ENCODE measurements at regions not wholly inside any gene's neighbourhood (a gene's known extent, or its start where the extent isn't known, plus 50 kb on each side); places are given as distances from the start of the nearest gene placed in this dataset.
"Not testable (repeated sequence)": the region's sequence is repeated elsewhere in the genome, so short reads cannot be mapped to it uniquely, and the experiment has no call there.

GRCh38 chr6:77332915-77333623 lies 130.2 kb downstream of the HTR1B start:
- no peak for DNase-seq (ENCODE audit: low spot score)
- intact Hi-C loops (cut with DNase I), result no loop called here

- DNase-seq (ENCODE audit: low spot score), result no peak
- intact Hi-C loops (cut with DNase I), result no loop called here
Observed at GRCh38 chr6:77326711-77327110, 136.6 kb downstream of the HTR1B start.

- no peak for DNase-seq (ENCODE audit: low spot score)
- intact Hi-C loops (cut with DNase I), result no loop called here
Observed at GRCh38 chr6:77326029-77326428, 137.3 kb downstream of the HTR1B start.

- intact Hi-C loops (cut with DNase I), result no loop called here
- no peak for DNase-seq (ENCODE audit: low spot score)
Observed at GRCh38 chr6:77324866-77325265, 138.4 kb downstream of the HTR1B start.

GRCh38 chr6:77322604-77323003 lies 140.7 kb downstream of the HTR1B start:
- intact Hi-C loops (cut with DNase I), result no loop called here
- DNase-seq (ENCODE audit: low spot score), result no peak

- DNase-seq (ENCODE audit: low spot score), result no peak
- intact Hi-C loops (cut with DNase I), result no loop called here
Observed at GRCh38 chr6:77318256-77318655, 145.0 kb downstream of the HTR1B start.

GRCh38 chr6:77313595-77313994 lies 149.7 kb downstream of the HTR1B start:
- DNase-seq (ENCODE audit: low spot score), result no peak
- intact Hi-C loops (cut with DNase I), result no loop called here

GRCh38 chr6:77299931-77300330 lies 163.4 kb downstream of the HTR1B start:
- no peak for DNase-seq (ENCODE audit: low spot score)
- intact Hi-C loops (cut with DNase I), result no loop called here

GRCh38 chr6:77298283-77298682 lies 165.0 kb downstream of the HTR1B start:
- DNase-seq (ENCODE audit: low spot score), result no peak
- intact Hi-C loops (cut with DNase I), result no loop called here

- no peak for DNase-seq (ENCODE audit: low spot score)
- intact Hi-C loops (cut with DNase I), result no loop called here
Observed at GRCh38 chr6:77292564-77293546, 170.4 kb downstream of the HTR1B start.

GRCh38 chr6:77290798-77291197 lies 172.5 kb downstream of the HTR1B start:
- intact Hi-C loops (cut with DNase I), result no loop called here
- no peak for DNase-seq (ENCODE audit: low spot score)

GRCh38 chr6:77286541-77286940 lies 176.8 kb downstream of the HTR1B start:
- no peak for DNase-seq (ENCODE audit: low spot score)
- intact Hi-C loops (cut with DNase I), result no loop called here

GRCh38 chr6:77273929-77274328 lies 189.4 kb downstream of the HTR1B start:
- DNase-seq (ENCODE audit: low spot score), result no peak
- intact Hi-C loops (cut with DNase I), result no loop called here

GRCh38 chr6:77264970-77265369 lies 198.3 kb downstream of the HTR1B start:
- intact Hi-C loops (cut with DNase I), result no loop called here
- no peak for DNase-seq (ENCODE audit: low spot score)

- intact Hi-C loops (cut with DNase I), result no loop called here
- DNase-seq (ENCODE audit: low spot score), result no peak
Observed at GRCh38 chr6:77263003-77263402, 200.3 kb downstream of the HTR1B start.

- intact Hi-C loops (cut with DNase I); DNase-seq (ENCODE audit: low spot score): not testable (repeated sequence)
Observed at GRCh38 chr6:77251801-77252200, 211.5 kb downstream of the HTR1B start.

GRCh38 chr6:77249560-77249959 lies 213.7 kb downstream of the HTR1B start:
- DNase-seq (ENCODE audit: low spot score), result no peak
- intact Hi-C loops (cut with DNase I), result no loop called here

GRCh38 chr6:77245026-77245425 lies 218.3 kb downstream of the HTR1B start:
- no peak for DNase-seq (ENCODE audit: low spot score)
- intact Hi-C loops (cut with DNase I), result no loop called here

- intact Hi-C loops (cut with DNase I), result no loop called here
- DNase-seq (ENCODE audit: low spot score), result no peak
Observed at GRCh38 chr6:77231438-77232305, 231.6 kb downstream of the HTR1B start.

GRCh38 chr6:77228279-77228678 lies 235.0 kb downstream of the HTR1B start:
- no peak for DNase-seq (ENCODE audit: low spot score)
- intact Hi-C loops (cut with DNase I), result no loop called here
